MCF 10A (cell line): ENCODE measurements at regions not wholly inside any gene's neighbourhood (a gene's known extent, or its start where the extent isn't known, plus 50 kb on each side); places are given as distances from the start of the nearest gene placed in this dataset.

ENCODE experiments used
- BruUV-seq: library from RNA; stranded (reverse); fragments of 400-500 nt; replicated peaks from 2 replicates; lab custom pipeline; 2021; lab: Mats Ljungman, UMichigan
- CTCF ChIA-PET: fragments of 300-600 bp; sonication (Branson Sonifier 250); formaldehyde crosslinking; extraction: SDS; loops from one replicate; lab custom pipeline; 2021; ENCODE audit warnings: antibody characterized with exemption, inconsistent platforms; lab: Yijun Ruan, JAX
- POLR2A ChIA-PET: fragments of 300-600, 350-650 bp; sonication (Branson Sonifier 250); formaldehyde crosslinking; extraction: SDS; loops from one replicate; lab custom pipeline; 2020; ENCODE audit warnings: antibody characterized with exemption, inconsistent platforms; lab: Yijun Ruan, JAX
- DNase-seq: peaks from one replicate; pipeline ENCODE4 v3.0.0-alpha.2; 2018; ENCODE audit not compliant: unreplicated experiment
- H3K27ac Mint-ChIP-seq: one replicate; pipeline ENCODE4 v1.8.0; 2022; ENCODE audit warnings: mild to moderate bottlenecking, low read depth, mixed read lengths; ENCODE audit not compliant: unreplicated experiment
- H3K27me3 Mint-ChIP-seq: one replicate; pipeline ENCODE4 v1.8.0; 2022; ENCODE audit warnings: mixed read lengths; ENCODE audit not compliant: insufficient read depth, unreplicated experiment
- H3K36me3 Mint-ChIP-seq: one replicate; pipeline ENCODE4 v1.8.0; 2022; ENCODE audit warnings: mild to moderate bottlenecking, moderate library complexity, mixed read lengths; ENCODE audit not compliant: insufficient read depth, unreplicated experiment
- H3K4me1 Mint-ChIP-seq: one replicate; pipeline ENCODE4 v1.8.0; 2022; ENCODE audit warnings: mixed read lengths; ENCODE audit not compliant: insufficient read depth, unreplicated experiment
- H3K4me3 Mint-ChIP-seq: one replicate; pipeline ENCODE4 v1.8.0; 2022; ENCODE audit warnings: mild to moderate bottlenecking, moderate library complexity, mixed read lengths; ENCODE audit not compliant: unreplicated experiment
- H3K9me3 Mint-ChIP-seq: one replicate; pipeline ENCODE4 v1.8.0; 2022; ENCODE audit warnings: mixed read lengths; ENCODE audit not compliant: unreplicated experiment
- CTCF ChIP-seq: fragments of 200-600 bp; IDR thresholded peaks from one replicate; pipeline ENCODE4 v1.8.0; 2022; ENCODE audit warnings: antibody characterized with exemption, mild to moderate bottlenecking; ENCODE audit not compliant: unreplicated experiment
- intact Hi-C: fragments of 100-400 bp; cut with micrococcal nuclease; formaldehyde crosslinking; loops from 2 replicates; pipeline ENCODE4 v1.14.1; 2022

GRCh38 chr2:217475791-217476190 is 527.0 kb downstream of the TNS1 start:
- intact Hi-C loops: no loop called here
- CTCF ChIA-PET: interaction anchor here (1.0 kb wide), 1 partner anchor 809 kb away, joined by 3 read pairs; no protein-coding TSS in a partner anchor
- TF ChIP-seq CTCF: no peak
- POLR2A ChIA-PET: no interaction called here
- DNase-seq: no peak
- H3K27ac Mint-ChIP-seq: no peak overlapping the region
- no peaks in the 10 kb centered on the region for H3K9me3 Mint-ChIP-seq
- H3K27me3 Mint-ChIP-seq: peaks cover 16% of the 10 kb centered on the region
- H3K36me3 Mint-ChIP-seq: no peaks in the 10 kb centered on the region
- no peak overlapping the region for H3K4me3 Mint-ChIP-seq
- no TSS peak for BruUV-seq
- H3K4me1 Mint-ChIP-seq: no peaks in the 10 kb centered on the region

- Mint-ChIP-seq H3K4me3 (no peak overlapping the region), H3K9me3 (no peaks in the 10 kb centered on the region), H3K27ac (no peak overlapping the region), H3K27me3 (peaks cover 16% of the 10 kb centered on the region), H3K36me3 (no peaks in the 10 kb centered on the region), H3K4me1 (no peaks in the 10 kb centered on the region)
- ChIA-PET CTCF (no interaction called here), POLR2A (no interaction called here)
- intact Hi-C loops: no loop called here
- TF ChIP-seq CTCF: no peak
- DNase-seq: no peak
- no TSS peak for BruUV-seq
Observed at GRCh38 chr2:217475101-217475500, 527.7 kb downstream of the TNS1 start.

- no TSS peak for BruUV-seq
- H3K4me1 Mint-ChIP-seq: no peaks in the 10 kb centered on the region
- no peak overlapping the region for H3K27ac Mint-ChIP-seq
- H3K9me3 Mint-ChIP-seq: no peaks in the 10 kb centered on the region
- CTCF ChIA-PET: interaction anchor here (1.0 kb wide), 1 partner anchor 242 kb away, joined by 4 read pairs; no protein-coding TSS in a partner anchor
- H3K36me3 Mint-ChIP-seq: no peaks in the 10 kb centered on the region
- DNase-seq: no peak
- H3K4me3 Mint-ChIP-seq: no peak overlapping the region
- POLR2A ChIA-PET: no interaction called here
- TF ChIP-seq CTCF: no peak
- intact Hi-C loops: no loop called here
- peaks cover 7% of the 10 kb centered on the region for H3K27me3 Mint-ChIP-seq
Observed at GRCh38 chr2:217471319-217471718, 531.5 kb downstream of the TNS1 start.

- TF ChIP-seq CTCF: no peak
- Mint-ChIP-seq H3K4me1 (no peaks in the 10 kb centered on the region), H3K27me3 (no peaks in the 10 kb centered on the region), H3K36me3 (no peaks in the 10 kb centered on the region), H3K27ac (no peak overlapping the region), H3K4me3 (no peak overlapping the region), H3K9me3 (no peaks in the 10 kb centered on the region)
- intact Hi-C loops: no loop called here
- DNase-seq: no peak
- ChIA-PET POLR2A (no interaction called here), CTCF (no interaction called here)
- BruUV-seq: no TSS peak
Observed at GRCh38 chr2:217469203-217469810, 533.5 kb downstream of the TNS1 start.
